GM18511 (cell line): ENCODE measurements at regions not wholly inside any gene's neighbourhood (a gene's known extent, or its start where the extent isn't known, plus 50 kb on each side); places are given as distances from the start of the nearest gene placed in this dataset.
"Not testable (repeated sequence)": the region's sequence is repeated elsewhere in the genome, so short reads cannot be mapped to it uniquely, and the experiment has no call there.

Experiments used
- ATAC-seq: cut with Tn5 transposase; IDR thresholded peaks from one replicate; pipeline ENCODE4 v1.9.1; 2021; ENCODE audit warnings: mild to moderate bottlenecking, moderate library complexity; ENCODE audit not compliant: unreplicated experiment

DNA sequence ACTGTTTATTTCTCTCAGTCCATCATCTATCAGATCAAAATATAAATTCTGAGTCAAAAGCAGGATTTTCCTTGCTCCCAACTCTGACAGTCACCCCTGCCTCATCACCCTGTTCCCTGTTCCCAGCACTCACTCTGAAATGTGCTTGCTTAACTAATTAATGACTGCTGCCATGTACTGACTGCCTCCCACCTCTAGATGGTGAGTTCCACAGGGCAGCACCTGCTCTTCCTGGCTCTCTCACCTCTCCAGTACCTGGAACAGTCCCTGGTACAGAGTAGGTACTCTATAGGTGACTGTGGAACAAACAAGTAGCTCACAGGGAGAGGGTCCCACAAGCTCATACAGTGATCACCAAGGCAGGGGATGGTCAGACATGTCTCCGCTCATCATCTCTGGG is 114.3 kb upstream of the C16orf82 start:
- ATAC-seq, result no peak

DNA sequence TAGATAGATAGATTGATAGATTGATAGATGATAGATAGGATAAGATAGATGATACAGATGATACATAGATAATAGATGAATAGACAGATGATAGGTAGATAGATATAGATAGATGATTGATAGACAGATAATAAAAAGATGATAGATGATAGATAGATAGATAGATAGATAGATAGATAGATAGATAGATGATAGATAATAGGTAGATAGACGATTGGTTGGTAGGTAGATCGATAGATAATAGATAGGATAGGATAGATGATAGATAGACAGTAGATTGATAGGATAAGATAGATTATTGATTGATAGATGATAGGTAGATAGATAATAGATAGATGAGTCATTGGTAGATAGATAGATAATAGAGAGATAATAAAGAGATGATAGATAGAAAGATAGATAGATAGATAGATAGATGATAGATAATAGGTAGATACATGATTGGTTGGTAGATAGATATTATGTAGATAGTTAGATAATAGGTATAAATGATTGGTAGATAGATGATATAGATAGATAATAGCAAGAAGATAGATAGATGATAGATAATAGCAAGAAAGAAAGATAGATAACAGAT is 109.4 kb upstream of the C16orf82 start:
- ATAC-seq, result no peak

DNA sequence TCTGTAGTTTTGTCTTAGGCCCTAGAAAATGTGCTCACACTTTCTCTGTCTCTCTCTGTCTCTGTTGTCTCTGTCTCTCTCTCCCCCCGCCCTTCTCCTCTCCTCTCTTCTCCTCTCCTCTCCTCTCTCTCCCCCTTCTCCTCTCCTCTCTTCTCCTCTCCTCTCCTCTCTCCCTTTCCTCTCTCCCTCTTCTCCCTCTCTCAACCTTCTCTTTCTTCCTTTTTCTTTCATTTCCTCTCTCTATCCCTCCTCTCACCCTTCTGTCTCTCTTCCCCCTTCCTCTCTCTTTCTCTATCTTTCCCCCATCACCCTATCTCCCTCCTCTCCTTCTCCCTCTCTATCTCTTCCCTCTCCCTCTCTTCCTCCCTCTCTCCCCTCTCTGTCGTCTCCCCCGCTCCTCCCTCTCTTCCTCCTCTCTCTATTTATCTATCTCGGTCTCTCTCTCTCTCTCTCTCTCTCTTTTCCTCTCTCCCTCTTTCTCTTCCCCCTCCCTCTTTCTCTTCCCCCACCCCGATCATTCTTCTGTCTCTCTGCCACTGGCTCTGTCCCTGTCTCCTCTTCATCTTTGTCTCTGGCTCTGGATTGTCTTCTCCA is 107.2 kb upstream of the C16orf82 start:
- ATAC-seq, result no peak

DNA sequence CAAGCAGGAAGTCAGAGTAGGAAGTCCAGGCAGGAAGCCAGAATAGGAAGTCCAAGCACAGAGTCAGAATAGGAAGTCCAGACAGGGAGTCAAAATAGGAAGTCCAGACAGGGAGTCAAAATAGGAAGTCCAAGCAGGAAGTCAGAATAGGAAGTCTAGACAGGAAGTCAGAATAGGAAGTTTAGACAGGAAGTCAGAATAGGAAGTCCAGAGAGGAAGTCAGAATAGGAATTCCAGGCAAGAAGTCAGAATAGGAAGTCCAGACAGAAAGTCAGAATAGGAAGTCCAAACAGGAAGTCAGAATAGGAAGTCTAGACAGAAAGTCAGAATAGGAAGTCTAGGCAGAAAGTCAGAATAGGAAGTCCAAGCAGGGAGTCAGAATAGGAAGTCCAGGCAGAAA is 105.3 kb upstream of the C16orf82 start:
- no peak for ATAC-seq

DNA sequence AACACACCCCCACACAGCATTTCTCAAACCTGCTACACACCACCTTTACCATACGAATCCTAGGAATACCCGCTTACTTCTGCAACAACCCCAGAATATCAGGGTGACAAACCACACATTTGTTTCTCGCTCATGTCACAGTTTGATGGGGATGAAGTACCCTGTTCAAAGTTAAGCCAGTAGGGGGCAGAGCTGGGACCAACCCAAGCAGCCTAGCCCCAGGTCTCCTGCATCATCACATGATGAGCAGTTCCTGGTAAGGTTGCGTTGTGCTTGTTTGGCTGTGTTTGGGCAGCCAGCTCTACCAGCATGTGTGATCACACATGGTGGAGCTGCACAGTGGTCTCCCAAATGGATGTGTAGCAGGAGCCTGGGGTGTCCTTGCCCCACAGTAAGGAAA is 103.6 kb upstream of the C16orf82 start:
- ATAC-seq, result no peak

DNA sequence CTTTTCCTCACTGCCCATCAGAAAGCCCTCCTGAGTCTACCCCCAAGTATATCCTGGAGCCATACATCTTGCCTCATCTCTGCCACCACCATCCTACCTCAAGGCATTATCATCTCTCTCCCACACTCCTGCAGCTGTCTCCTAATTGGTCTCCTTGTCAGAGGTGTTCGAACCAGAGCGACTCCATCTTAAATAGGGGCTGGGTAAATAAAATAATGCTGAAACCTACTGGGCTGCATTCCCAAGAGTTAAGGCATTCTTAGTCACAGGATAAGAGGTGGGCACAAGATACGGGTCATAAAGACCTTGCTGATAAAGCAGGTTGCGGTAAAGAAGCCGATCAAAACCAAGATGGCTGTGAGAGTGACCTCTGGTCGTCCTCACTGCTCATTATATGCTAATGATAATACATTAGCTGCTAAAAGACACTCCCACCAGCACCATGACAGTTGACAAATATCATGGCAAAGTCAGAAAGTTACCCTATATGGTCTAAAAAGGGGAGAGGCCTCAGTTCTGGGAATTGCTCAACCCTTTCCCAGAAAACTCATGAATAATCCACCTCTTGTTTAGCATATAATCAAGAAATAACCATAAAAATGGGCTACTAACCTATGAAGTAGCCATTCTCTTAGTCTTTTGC is 97.0 kb upstream of the C16orf82 start:
- ATAC-seq, result no peak

DNA sequence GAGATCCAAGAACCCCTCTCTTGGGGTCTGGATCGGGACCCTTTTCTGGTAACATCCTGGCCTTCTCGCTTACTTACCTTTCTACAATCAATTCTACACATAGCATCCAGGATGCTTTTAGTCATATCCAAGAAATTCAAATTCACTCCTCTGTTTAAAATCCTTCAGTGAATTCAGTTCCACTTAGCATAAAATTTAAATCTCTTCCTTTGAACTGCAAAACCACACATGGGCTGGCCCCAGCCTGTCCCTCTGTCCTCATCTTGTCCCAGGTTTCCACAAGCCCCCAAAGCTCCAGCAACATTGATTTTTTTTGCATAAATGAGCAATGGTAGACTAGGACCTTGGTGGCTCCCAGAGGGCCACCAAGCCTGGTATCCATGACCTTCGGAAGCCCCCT is 96.4 kb upstream of the C16orf82 start:
- ATAC-seq, result no peak

DNA sequence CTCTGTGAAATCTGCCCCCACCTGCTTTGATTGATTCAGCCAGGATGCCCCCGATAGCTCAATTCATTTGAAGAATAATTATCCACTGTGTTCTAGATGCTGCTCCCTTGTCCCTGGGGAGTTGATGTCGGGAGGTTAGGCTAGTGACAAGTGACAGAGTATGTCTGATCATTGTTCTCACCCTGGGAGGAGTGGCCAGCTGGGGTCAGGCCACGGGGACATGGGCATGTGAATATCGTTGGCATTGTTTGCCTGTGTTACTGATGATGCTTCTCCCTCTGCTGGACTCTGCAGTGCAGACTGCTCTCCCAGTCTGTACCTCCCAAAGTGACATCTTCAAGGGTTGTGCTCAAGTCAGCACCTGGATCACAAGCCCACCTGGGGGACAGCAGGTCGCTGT is 89.9 kb upstream of the C16orf82 start:
- no peak for ATAC-seq

DNA sequence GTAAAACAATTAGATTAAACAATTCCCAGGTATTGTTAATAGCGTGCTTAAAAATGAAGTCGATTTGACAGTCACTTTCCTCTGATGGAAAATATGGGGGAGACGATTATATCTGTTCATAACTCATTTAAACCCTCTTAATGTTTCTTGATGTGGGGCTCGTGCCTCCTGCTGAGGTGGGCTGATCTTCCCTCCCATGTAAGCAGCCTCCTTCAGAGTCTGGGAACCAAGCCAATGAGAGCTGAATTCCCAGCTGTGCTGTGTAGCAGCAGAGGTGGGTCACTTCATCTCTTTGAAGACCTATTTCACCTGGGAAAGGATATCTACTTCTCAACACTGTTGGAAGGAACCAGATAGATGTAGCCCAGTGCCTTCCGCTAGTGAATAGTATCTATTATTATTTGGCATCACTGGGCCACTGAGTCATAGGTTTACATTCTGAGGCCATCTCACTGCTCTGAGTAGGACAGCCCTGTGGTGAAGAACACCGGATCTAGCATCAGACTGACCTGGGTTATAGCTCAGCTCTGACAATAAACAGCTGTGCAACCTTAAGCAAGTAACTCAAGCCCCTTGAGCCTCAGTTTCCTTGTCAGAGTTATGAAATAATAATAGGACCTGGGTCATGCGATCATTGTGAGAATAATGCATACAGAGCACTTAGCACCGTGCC is 85.3 kb upstream of the C16orf82 start:
- no peak for ATAC-seq

DNA sequence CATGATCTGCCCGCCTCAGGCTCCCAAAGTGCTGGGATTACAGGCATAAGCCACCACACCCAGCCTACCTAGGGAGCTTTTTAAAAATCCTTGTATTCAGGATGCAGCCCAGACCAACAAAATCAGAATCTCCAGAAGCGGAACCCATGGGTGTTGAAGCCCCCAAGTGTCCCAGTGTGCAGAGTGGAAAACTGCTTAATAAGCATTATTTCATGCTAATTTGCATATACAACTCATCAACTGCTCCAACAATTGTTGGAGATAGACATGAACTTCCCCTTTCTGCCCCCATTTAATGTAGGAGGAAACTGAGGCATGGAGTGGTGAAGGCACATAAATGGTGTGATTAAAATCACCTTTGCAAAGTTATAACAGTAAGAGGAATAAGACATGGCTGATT is 84.3 kb upstream of the C16orf82 start:
- ATAC-seq, result no peak

DNA sequence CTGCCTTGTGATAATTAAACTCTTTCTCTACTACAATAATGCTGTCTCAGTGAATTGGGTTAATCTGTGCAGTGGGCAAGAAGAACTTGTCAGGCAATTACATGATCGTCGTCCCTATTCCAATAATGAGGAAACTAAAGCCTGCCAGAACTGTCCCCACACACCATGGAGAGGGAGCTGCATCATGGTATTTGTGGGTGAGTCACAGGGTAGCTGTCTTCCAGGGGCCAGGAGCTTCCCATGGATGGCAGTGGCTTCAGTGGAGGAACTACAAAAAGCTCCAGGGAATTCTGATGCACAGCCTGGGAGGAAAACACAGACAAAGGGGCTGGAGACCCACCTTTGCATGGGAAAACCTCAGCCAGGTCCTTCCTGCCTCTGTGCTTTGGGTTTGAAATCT is 83.3 kb upstream of the C16orf82 start:
- no peak for ATAC-seq

DNA sequence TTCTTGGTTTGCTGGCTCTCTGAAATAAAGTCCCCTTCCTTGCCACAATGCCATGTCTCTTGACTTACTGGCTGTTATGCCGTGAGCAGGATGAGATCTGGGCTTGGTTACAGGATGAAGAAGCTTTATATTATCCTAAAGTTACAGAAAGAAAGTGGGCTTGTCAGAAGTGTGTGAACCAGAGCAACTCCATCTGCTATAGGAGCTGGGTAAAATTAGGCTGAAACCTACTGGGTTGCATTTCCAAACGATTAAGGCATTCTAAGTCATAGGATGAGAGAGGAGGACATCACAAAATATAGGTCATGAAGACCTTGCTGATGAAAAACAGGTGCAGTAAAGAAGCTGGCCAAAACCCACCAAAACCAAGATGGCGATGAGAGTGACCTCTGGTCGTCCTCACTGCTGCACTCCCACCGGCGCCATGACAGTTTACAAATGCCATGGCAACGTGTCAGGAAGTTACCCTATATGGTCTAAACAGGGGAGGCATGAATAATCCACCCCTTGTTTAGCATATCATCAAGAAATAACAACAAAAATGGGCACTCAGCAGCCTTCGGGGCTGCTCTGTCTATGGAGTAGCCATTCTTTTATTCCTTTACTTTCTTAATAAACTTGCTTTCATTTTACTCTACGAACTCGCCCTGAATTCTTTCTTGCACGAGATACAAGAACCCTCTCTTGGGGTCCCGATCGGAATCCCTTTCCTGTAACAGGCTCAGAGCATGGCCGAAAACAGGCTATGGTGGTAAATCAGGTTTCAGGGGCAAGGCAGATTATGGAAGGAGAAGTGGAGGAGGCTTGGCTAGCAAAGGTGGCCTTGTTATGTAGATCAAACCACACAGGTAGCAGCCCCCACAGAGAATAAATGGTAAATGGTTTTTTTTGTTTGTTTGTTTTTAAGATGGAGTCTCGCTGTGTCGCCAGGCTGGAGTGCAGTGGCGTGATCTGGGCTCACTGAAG is 81.3 kb upstream of the C16orf82 start:
- no peak for ATAC-seq

DNA sequence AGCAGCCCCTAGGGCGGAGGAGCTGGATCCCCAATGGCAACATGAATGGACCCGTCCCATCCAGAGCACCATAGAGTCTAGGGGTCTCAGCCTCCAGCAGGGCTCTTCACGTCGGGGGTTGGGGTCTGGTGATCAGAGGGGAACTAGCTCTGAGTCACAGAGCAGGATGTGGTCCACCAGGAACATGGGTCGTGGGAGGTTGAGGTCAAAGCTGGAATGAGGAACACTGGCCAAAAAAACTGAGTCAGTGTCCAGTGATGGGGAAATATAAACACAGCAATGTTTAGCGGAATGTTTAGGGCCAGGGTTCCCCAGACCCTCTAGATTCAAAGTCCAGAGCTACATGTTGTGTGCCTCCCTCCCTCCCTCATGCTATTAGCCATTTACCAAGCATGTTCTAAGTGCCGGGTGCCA is 79.1 kb upstream of the C16orf82 start:
- no peak for ATAC-seq

DNA sequence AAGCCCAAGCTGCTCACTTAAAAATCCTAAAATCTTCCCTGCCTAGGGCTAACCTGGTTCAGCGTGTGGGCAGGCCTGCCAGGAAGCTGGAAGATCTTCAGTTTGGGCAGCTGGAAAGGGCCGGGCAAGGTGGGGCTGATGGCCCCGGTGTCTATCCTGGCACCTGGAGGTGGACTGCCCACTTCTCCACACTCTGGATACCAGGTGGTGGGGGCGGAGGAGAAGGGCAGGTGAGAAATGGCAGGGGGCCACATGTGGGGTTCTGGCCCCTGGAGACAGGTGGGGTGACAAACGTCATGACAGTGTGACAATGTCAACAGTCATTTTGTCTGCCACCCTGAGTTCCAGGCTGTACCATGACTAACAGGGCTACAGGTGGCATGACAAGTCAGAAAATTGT is 78.5 kb upstream of the C16orf82 start:
- ATAC-seq, result no peak

DNA sequence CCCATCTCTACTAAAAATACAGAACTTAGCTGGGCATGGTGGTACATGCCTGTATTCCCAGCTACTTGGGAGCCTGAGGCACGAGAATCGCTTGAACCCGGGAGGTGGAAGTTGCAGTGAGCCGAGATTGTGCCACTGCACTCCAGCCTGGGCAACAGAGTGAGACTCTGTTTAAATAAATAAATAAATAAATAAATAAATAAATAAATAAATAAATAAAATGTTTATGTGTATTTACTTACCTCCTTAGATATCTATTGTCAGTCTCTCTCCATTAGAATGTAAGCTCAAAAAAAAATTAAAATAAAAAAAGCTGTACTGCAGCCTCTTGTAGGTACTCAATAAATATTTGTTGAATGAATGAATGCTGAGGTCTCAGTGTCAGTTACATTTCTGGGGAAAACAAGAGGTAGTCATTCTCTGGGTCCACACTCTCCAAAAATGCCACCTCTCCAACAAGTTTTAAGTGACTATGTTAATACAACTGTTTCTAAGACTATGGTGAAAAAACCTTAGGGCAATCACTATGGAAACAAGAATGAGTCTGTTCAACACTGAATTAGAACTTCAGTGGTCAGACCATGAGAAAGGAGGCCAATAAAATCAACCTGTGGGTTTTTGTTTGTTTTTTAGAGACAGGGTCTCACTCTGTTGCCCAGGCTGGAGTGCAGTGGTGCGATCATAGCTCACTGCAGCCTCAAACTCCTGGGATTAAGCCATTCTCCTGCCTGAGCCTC is 76.2 kb upstream of the C16orf82 start:
- ATAC-seq, result not testable (repeated sequence)

DNA sequence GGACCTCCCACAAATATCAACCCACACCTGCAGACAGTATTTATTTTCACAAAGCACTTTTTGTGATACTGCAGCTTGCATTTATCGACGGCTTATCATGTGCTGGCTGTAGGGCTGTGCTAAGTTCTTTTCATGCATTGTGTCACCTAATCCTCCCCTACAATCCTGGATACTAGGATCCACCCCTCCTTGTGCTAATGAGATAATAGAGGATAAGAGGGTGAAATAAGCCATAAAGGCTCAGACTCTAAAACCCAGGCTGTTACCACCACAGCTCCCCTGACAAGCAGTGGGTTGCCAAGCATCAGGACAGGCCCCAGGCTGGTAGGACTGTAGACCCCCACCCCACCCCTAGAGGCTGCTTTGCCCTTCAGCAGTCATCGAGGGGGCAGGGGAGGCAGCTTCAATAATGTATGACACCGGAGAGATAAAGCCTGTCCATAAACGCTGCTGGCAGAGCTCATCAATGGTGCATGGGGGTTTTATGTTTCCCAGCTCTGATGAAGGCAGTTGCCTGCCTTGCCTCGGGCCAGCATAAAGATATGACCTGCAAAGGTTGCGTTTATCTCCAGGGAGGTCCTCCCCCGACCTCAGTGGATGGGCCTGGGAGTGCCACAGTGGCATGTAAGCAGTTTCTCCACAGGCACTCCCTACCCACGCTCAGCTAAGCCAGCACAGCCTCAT is 73.9 kb upstream of the C16orf82 start:
- ATAC-seq, result no peak

DNA sequence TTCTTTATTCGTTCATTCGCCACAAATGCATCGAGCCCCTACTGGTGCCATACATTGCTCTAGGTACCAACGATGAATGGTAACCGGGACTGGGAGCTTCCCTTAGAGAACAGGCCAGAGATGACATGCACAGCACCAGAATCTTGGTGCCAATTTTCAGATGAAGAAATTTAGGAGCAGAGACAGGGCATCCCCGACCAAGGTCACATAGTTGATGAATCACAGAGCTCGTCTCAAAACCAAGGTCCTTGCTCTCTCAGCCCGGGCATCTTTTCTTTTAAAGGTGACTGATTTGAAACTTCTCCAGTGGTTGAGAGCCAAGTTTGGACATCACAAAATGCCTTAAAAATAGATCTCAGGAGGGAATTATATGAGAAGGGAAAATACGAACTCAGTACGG is 73.2 kb upstream of the C16orf82 start:
- no peak for ATAC-seq

DNA sequence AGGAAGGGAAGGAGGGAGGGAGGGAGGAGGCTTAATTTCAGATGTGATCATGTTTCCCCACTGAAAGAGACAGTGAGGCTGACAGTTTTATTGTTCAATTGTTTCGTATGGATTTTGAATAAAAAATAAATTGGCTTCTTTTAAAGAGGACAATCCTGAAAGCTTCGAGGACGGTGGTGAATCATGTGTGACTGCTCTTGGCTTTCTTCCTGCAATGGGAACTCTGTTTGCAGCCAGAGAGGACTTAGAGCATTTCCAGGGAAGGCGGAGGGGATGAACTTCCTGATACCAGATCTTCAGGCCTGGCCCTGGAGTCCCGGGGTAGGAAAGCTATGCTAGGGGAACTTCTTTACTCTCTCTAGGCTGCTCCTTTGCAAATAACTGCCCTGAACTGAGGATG is 72.8 kb upstream of the C16orf82 start:
- no peak for ATAC-seq

DNA sequence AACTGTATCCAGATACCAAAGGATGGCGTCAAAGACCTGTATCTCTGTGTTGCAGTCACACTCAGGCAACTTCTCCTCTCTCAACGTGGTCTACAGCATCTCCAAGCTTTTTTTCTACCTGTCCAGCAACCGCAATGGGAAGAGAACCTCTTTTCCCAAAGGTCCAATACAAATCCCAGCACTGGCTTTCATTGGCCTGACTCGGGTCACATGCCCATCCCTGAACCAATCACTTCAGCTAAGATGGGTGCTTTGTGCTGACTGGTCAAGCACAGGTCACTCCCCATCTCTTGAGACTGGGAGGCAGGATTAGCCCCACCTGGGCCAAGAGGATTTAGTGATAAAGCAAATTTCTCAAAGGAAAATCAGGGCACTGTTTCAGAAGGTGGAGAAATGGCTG is 71.2 kb upstream of the C16orf82 start:
- no peak for ATAC-seq

DNA sequence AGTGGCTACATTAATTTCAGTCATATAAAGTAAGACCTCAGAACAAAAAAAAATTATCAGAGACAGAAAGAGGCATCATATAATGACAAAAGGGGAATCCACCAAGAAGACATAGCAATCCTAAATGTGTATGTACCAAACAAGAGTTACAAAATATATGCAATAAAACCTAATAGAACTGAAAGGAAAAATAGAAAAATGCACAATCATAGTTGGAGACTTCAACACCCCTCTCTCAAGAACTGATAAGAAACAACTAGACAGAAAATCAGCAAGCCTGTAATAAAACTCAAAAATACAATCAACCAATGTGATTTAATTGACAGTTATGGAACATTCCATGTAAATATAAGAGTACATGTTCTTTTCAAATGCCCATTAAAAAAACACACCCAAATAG is 61.3 kb upstream of the C16orf82 start:
- ATAC-seq, result no peak
